Stomach (tissue), 4 donors: ENCODE measurements at regions not wholly inside any gene's neighbourhood (a gene's known extent, or its start where the extent isn't known, plus 50 kb on each side); places are given as distances from the start of the nearest gene placed in this dataset.

Experiments
- POLR2A ChIP-seq, 4 donors: fragments of 450-650 bp; IDR thresholded peaks; one replicate each; pipeline ENCODE4 v1.6.1; 2016; ENCODE audit warnings: antibody characterized with exemption in 4 of 4, control low read depth in 2 of 4, mild to moderate bottlenecking in 1 of 4, moderate library complexity in 1 of 4
- TF ChIP-seq, protein P1 (sequence below), 7 experiments: fragments of 450-650 bp in 4 of 7; fragments of 200-600 bp in 3 of 7; sonication (generic) in 3 of 7; IDR thresholded peaks; one replicate each; pipeline ENCODE4 v1.5.1; 2016 to 2019; ENCODE audit warnings: antibody characterized with exemption in 7 of 7, control low read depth in 2 of 7, mild to moderate bottlenecking in 1 of 7

DNA sequence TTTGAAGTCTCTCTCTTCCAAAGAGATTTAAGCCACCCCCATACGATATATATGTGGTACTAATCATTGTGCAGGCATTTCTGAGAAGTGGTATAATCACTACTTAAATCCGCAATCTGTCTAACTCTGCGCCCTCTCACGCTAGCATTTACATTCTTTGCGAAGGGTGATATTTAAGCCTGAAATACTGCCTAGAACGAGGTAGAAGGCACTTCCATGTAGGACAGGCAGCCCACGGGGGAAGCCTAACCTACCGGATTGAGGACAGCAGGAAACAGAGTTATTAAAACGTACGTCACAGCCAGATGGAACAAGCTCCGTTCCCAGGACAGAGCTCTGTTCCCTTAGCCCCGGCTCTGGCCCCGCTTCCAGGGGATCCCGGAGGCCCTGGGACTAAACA is 59.3 kb upstream of the ECHDC3 start:
- TF ChIP-seq, protein P1, sequence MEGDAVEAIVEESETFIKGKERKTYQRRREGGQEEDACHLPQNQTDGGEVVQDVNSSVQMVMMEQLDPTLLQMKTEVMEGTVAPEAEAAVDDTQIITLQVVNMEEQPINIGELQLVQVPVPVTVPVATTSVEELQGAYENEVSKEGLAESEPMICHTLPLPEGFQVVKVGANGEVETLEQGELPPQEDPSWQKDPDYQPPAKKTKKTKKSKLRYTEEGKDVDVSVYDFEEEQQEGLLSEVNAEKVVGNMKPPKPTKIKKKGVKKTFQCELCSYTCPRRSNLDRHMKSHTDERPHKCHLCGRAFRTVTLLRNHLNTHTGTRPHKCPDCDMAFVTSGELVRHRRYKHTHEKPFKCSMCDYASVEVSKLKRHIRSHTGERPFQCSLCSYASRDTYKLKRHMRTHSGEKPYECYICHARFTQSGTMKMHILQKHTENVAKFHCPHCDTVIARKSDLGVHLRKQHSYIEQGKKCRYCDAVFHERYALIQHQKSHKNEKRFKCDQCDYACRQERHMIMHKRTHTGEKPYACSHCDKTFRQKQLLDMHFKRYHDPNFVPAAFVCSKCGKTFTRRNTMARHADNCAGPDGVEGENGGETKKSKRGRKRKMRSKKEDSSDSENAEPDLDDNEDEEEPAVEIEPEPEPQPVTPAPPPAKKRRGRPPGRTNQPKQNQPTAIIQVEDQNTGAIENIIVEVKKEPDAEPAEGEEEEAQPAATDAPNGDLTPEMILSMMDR (IDR thresholded peaks at IDR 0.05), result no peak
- no peak for TF ChIP-seq POLR2A (IDR thresholded peaks at IDR 0.05)
